ENCODE measurements at regions not wholly inside any gene's neighbourhood (a gene's known extent, or its start where the extent isn't known, plus 50 kb on each side); places are given as distances from the start of the nearest gene placed in this dataset.
A peak's percentile ranks its signal among the peaks of the same experiment; 100 is the strongest.

GRCh38 chr3:24641628-24642027, 147.0 kb upstream of the THRB start:
- no peak for DNase-seq (ENCODE audit: low spot score)

- DNase-seq (ENCODE audit: low spot score): no peak
These were observed 150.4 kb upstream of the THRB start for GRCh38 chr3:24645047-24645446.

GRCh38 chr3:24646790-24647189, 152.1 kb upstream of the THRB start:
- DNase-seq (ENCODE audit: low spot score): no peak

- DNase-seq (ENCODE audit: low spot score): no peak
These were observed 153.4 kb upstream of the THRB start for GRCh38 chr3:24648063-24648462.

GRCh38 chr3:24650839-24651238, 156.2 kb upstream of the THRB start:
- DNase-seq (ENCODE audit: low spot score): no peak

GRCh38 chr3:24657870-24658510, 163.3 kb upstream of the THRB start:
- no peak for DNase-seq (ENCODE audit: low spot score)

- DNase-seq (ENCODE audit: low spot score): no peak
These were observed 166.5 kb upstream of the THRB start for GRCh38 chr3:24661175-24661584.

GRCh38 chr3:24662449-24663345, 168.0 kb upstream of the THRB start:
- no peak for DNase-seq (ENCODE audit: low spot score)

- DNase-seq (ENCODE audit: low spot score): no peak
These were observed 168.8 kb upstream of the THRB start for GRCh38 chr3:24663406-24663805.

- no peak for DNase-seq (ENCODE audit: low spot score)
These were observed 173.4 kb upstream of the THRB start for GRCh38 chr3:24668039-24668438.

GRCh38 chr3:24670871-24671270, 176.2 kb upstream of the THRB start:
- DNase-seq (ENCODE audit: low spot score): no peak

GRCh38 chr3:24673596-24673995, 178.9 kb upstream of the THRB start:
- DNase-seq (ENCODE audit: low spot score): no peak

GRCh38 chr3:24674261-24674660, 179.6 kb upstream of the THRB start:
- DNase-seq (ENCODE audit: low spot score): no peak

- no peak for DNase-seq (ENCODE audit: low spot score)
These were observed 183.4 kb upstream of the THRB start for GRCh38 chr3:24678021-24678420.

- DNase-seq (ENCODE audit: low spot score): no peak
These were observed 183.8 kb upstream of the THRB start for GRCh38 chr3:24678421-24678865.

- DNase-seq (ENCODE audit: low spot score): no peak
These were observed 184.8 kb upstream of the THRB start for GRCh38 chr3:24679429-24679828.

- DNase-seq (ENCODE audit: low spot score): peak; percentile 59
These were observed 185.7 kb upstream of the THRB start for GRCh38 chr3:24680214-24680967.

GRCh38 chr3:24682141-24682547, 187.5 kb upstream of the THRB start:
- no peak for DNase-seq (ENCODE audit: low spot score)

- DNase-seq (ENCODE audit: low spot score): no peak
These were observed 188.4 kb upstream of the THRB start for GRCh38 chr3:24683090-24683489.

GRCh38 chr3:24683633-24684384, 189.2 kb upstream of the THRB start:
- DNase-seq (ENCODE audit: low spot score): no peak

GRCh38 chr3:24684506-24685023, 189.9 kb upstream of the THRB start:
- no peak for DNase-seq (ENCODE audit: low spot score)
